HCT116 (cell line): ENCODE measurements at regions not wholly inside any gene's neighbourhood (a gene's known extent, or its start where the extent isn't known, plus 50 kb on each side); places are given as distances from the start of the nearest gene placed in this dataset.

Experiments
- ATAC-seq: fragments of 200-7000 bp; cut with Tn5 transposase; 2 replicates; pipeline ENCODE4 v1.9.1; 2020; ENCODE audit warnings: mild to moderate bottlenecking, moderate library complexity
- BruUV-seq: library from RNA; stranded (reverse); fragments of 400-500 nt; replicated peaks from 2 replicates; lab custom pipeline; 2021; lab: Mats Ljungman, UMichigan
- CTCF ChIA-PET: fragments of 300-600 bp; sonication (Branson Sonifier 250); formaldehyde crosslinking; loops from one replicate; lab custom pipeline; 2021; ENCODE audit warnings: antibody characterized with exemption; lab: Charles Lee
- POLR2A ChIA-PET: fragments of 300-600, 350-600 bp; sonication (Branson Sonifier 250); formaldehyde crosslinking; loops from one replicate; lab custom pipeline; 2021; ENCODE audit warnings: antibody characterized with exemption; lab: Charles Lee
- RAD21 ChIA-PET, 2 experiments: fragments of 300-600 bp; sonication (Branson Sonifier 250); formaldehyde crosslinking; loops; one replicate each; lab custom pipeline; 2023; ENCODE audit warnings: low total read pairs in 2 of 2; ENCODE audit not compliant: uncharacterized antibody in 2 of 2, unreplicated experiment in 2 of 2, low non-redundant PET in 1 of 2; lab: Charles Lee
- DNase-seq: peaks from one replicate; pipeline ENCODE4 v3.0.0-alpha.2; 2010; ENCODE audit warnings: low read depth, low spot score
- H2AFZ ChIP-seq: fragments of 200-600 bp; shearing (Covaris generic), sonication (generic); 2 replicates; pipeline ENCODE4 v1.6.1; 2017; ENCODE audit warnings: low read depth, mixed run types, mixed read lengths, antibody characterized with exemption, low read length; ENCODE audit not compliant: poor library complexity, severe bottlenecking
- H3K27ac ChIP-seq: 2 replicates; pipeline ENCODE4 v1.5.1; 2012; ENCODE audit warnings: low read depth, low read length
- H3K27me3 ChIP-seq: fragments of 200-600 bp; sonication (generic); 2 replicates; pipeline ENCODE4 v1.6.1; 2016; ENCODE audit warnings: mixed run types, low read length, mixed read lengths; ENCODE audit not compliant: insufficient read depth
- H3K36me3 ChIP-seq, 2 experiments: fragments of 200-500 bp in 1 of 2; fragments of 200-600 bp in 1 of 2; sonication (Bioruptor generic) in 1 of 2; sonication (generic) in 1 of 2; 2 replicates each; pipeline versions ENCODE4 v1.5.1 to v1.6.1; 2014 to 2016; ENCODE audit warnings: low read length in 2 of 2, inconsistent platforms in 1 of 2, mixed read lengths in 1 of 2, mixed run types in 1 of 2; ENCODE audit not compliant: insufficient read depth in 2 of 2, control insufficient read depth in 1 of 2
- H3K4me1 ChIP-seq, 2 experiments: fragments of 200-600 bp in 1 of 2; sonication (generic) in 1 of 2; 2 replicates each; pipeline versions ENCODE4 v1.5.1 to v1.6.1; 2012 to 2017; ENCODE audit warnings: low read length in 2 of 2, inconsistent platforms in 1 of 2, mild to moderate bottlenecking in 1 of 2, mixed read lengths in 1 of 2, mixed run types in 1 of 2, moderate library complexity in 1 of 2; ENCODE audit not compliant: insufficient read depth in 2 of 2, control insufficient read depth in 1 of 2
- H3K4me2 ChIP-seq: fragments of 200-600 bp; sonication (generic); 2 replicates; pipeline ENCODE4 v1.6.1; 2017; ENCODE audit warnings: mixed run types, low read length, mixed read lengths
- H3K4me3 ChIP-seq, 2 experiments: fragments of 200-600 bp in 1 of 2; sonication (generic) in 1 of 2; replicated peaks in 1 of 2; 2 replicates each; pipeline ENCODE4 v1.5.1; 2011 to 2016; ENCODE audit warnings: low read length in 2 of 2, control low read depth in 1 of 2, low read depth in 1 of 2, mild to moderate bottlenecking in 1 of 2, mixed read lengths in 1 of 2, mixed run types in 1 of 2
- H3K79me2 ChIP-seq: fragments of 200-600 bp; sonication (generic); 2 replicates; pipeline ENCODE4 v1.6.1; 2017; ENCODE audit warnings: mild to moderate bottlenecking, mixed run types, low read length, moderate library complexity, mixed read lengths; ENCODE audit not compliant: insufficient read depth
- H3K9ac ChIP-seq: fragments of 200-600 bp; sonication (generic); 2 replicates; pipeline ENCODE4 v1.6.1; 2016; ENCODE audit warnings: low read length, mixed read lengths
- H3K9me2 ChIP-seq: fragments of 200-600 bp; sonication (generic), shearing (Covaris generic); 2 replicates; pipeline ENCODE4 v1.6.1; 2017; ENCODE audit warnings: mixed run types, mild to moderate bottlenecking, moderate library complexity; ENCODE audit not compliant: insufficient read depth
- H3K9me3 ChIP-seq, 2 experiments: fragments of 200-500 bp in 1 of 2; fragments of 200-600 bp in 1 of 2; sonication (Bioruptor generic) in 1 of 2; sonication (generic) in 1 of 2; 2 replicates each; pipeline ENCODE4 v1.6.1; 2014 to 2017; ENCODE audit warnings: low read length in 2 of 2, mixed read lengths in 2 of 2, inconsistent platforms in 1 of 2, low read depth in 1 of 2, mild to moderate bottlenecking in 1 of 2, mixed run types in 1 of 2, moderate library complexity in 1 of 2; ENCODE audit not compliant: control insufficient read depth in 1 of 2, insufficient read depth in 1 of 2
- H4K20me1 ChIP-seq: fragments of 200-600 bp; sonication (generic), shearing (Covaris generic); 2 replicates; pipeline ENCODE4 v1.6.1; 2017; ENCODE audit warnings: mixed run types, mild to moderate bottlenecking, moderate library complexity; ENCODE audit not compliant: insufficient read depth
- ATF3 ChIP-seq: IDR thresholded peaks from 2 replicates; pipeline ENCODE4 v1.6.1; 2012
- CBX3 ChIP-seq: IDR thresholded peaks from 2 replicates; pipeline ENCODE4 v1.6.1; 2012; ENCODE audit warnings: low read depth
- EZH2 ChIP-seq: fragments of 200-600 bp; sonication (generic); IDR thresholded peaks from 2 replicates; pipeline ENCODE4 v1.6.1; 2017; ENCODE audit warnings: antibody characterized with exemption, mixed run types
- FOSL1 ChIP-seq: IDR thresholded peaks from 2 replicates; pipeline ENCODE4 v1.6.1; 2012; ENCODE audit warnings: low read depth
- JUND ChIP-seq: IDR thresholded peaks from 2 replicates; pipeline ENCODE4 v1.6.1; 2012
- POLR2AphosphoS5 ChIP-seq: IDR thresholded peaks from 2 replicates; pipeline ENCODE4 v1.6.1; 2011; ENCODE audit warnings: mild to moderate bottlenecking, low read depth, low read length, moderate library complexity
- REST ChIP-seq: IDR thresholded peaks from 2 replicates; pipeline ENCODE4 v1.6.1; 2012; ENCODE audit warnings: low read depth
- SP1 ChIP-seq: IDR thresholded peaks from 2 replicates; pipeline ENCODE4 v1.6.1; 2012; ENCODE audit warnings: low read depth
- ZBTB33 ChIP-seq: IDR thresholded peaks from 2 replicates; pipeline ENCODE4 v1.6.1; 2011; ENCODE audit warnings: mild to moderate bottlenecking, low read length, moderate library complexity; ENCODE audit not compliant: insufficient replicate concordance; ENCODE audit errors: extremely low read depth
- ZFX ChIP-seq: fragments of 450-650 bp; IDR thresholded peaks from 2 replicates; pipeline ENCODE4 v1.6.1; 2017
- ZNF274 ChIP-seq: fragments of 200-500 bp; sonication (Bioruptor generic); IDR thresholded peaks from 2 replicates; pipeline ENCODE4 v1.6.1; 2014; ENCODE audit warnings: mild to moderate bottlenecking, low read depth, low read length, inconsistent platforms
- intact Hi-C: fragments of 100-400 bp; cut with micrococcal nuclease; formaldehyde crosslinking; loops from 2 replicates; pipeline ENCODE4 v1.10.0; 2022

GRCh38 chr10:106348933-106349332 is 815.6 kb downstream of the SORCS1 start:
- DNase-seq = no peak
- H3K4me3 ChIP-seq = no peak overlapping the region
- H3K79me2 ChIP-seq = no peaks in the 10 kb centered on the region
- intact Hi-C loops = no loop called here
- H3K4me2 ChIP-seq = no peak overlapping the region
- no peak for TF ChIP-seq CBX3
- no peak for TF ChIP-seq FOSL1
- TF ChIP-seq SP1 = no peak
- no peak for TF ChIP-seq JUND
- no peak for TF ChIP-seq ATF3
- no peak for TF ChIP-seq ZBTB33
- TF ChIP-seq EZH2 = no peak
- no peak for TF ChIP-seq REST
- no peak for TF ChIP-seq ZNF274
- no peak for TF ChIP-seq POLR2AphosphoS5
- no peak for TF ChIP-seq ZFX
- H3K36me3 ChIP-seq = no peaks in the 10 kb centered on the region
- BruUV-seq = no TSS peak
- H2AFZ ChIP-seq = no peak overlapping the region
- H4K20me1 ChIP-seq = no peaks in the 10 kb centered on the region
- POLR2A ChIA-PET = no interaction called here
- ATAC-seq = no peak
- RAD21 ChIA-PET = no interaction called here
- H3K9me3 ChIP-seq = peaks cover 21 to 58% of the 10 kb centered on the region in 2 experiments
- H3K27ac ChIP-seq = no peak overlapping the region
- CTCF ChIA-PET = no interaction called here
- no peaks in the 10 kb centered on the region for H3K27me3 ChIP-seq
- no peaks in the 10 kb centered on the region for H3K4me1 ChIP-seq
- no peak overlapping the region for H3K9ac ChIP-seq
- H3K9me2 ChIP-seq = no peaks in the 10 kb centered on the region
